ENCODE measurements at regions not wholly inside any gene's neighbourhood (a gene's known extent, or its start where the extent isn't known, plus 50 kb on each side); places are given as distances from the start of the nearest gene placed in this dataset.
A peak's percentile ranks its signal among the peaks of the same experiment; 100 is the strongest.

DNA sequence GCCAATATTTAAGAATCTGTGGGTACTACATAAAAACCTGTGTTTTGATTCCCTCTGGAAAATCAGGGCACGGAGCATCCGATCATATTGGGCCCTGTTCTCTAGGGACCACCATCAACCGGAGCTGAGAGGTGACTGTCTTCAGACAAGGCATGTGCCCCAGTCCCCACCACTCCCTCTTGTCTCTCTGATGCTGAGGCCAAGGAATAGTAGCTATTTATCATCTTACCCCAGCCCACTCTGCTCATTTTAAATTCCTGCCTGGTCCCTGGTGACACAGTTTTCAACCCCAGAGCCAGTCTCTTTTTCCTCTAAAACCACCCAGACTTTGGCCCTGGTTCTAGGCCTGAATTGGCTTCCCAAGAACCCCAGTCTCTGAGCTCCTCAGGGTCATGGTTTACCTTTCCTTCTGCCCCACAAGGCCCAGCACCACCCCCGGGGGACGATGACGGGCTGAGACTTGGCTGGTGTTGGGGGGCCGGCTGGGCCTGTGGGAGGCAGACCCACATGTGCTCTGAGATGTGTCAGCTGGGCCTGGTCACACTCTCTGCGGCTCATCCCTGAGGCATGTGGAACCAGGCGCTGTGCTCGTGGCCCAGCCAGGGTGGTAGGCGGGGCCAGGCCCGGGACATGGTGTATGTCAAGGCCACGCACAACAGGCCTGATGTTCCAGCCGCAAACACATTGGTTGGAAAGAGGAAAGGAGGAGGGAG lies 114.4 kb downstream of the CEBPB start:
- TF ChIP-seq, protein P1, sequence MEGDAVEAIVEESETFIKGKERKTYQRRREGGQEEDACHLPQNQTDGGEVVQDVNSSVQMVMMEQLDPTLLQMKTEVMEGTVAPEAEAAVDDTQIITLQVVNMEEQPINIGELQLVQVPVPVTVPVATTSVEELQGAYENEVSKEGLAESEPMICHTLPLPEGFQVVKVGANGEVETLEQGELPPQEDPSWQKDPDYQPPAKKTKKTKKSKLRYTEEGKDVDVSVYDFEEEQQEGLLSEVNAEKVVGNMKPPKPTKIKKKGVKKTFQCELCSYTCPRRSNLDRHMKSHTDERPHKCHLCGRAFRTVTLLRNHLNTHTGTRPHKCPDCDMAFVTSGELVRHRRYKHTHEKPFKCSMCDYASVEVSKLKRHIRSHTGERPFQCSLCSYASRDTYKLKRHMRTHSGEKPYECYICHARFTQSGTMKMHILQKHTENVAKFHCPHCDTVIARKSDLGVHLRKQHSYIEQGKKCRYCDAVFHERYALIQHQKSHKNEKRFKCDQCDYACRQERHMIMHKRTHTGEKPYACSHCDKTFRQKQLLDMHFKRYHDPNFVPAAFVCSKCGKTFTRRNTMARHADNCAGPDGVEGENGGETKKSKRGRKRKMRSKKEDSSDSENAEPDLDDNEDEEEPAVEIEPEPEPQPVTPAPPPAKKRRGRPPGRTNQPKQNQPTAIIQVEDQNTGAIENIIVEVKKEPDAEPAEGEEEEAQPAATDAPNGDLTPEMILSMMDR (IDR thresholded peaks at IDR 0.05 in 4 of 5, conservative IDR thresholded peaks at IDR 0.05 in 1 of 5), result no peak
- peak in 1 of 2 donors; percentile 47 for TF ChIP-seq POLR2A (IDR thresholded peaks at IDR 0.05)

All from gastrocnemius medialis (tissue), 4 donors.